ENCODE measurements at regions not wholly inside any gene's neighbourhood (a gene's known extent, or its start where the extent isn't known, plus 50 kb on each side); places are given as distances from the start of the nearest gene placed in this dataset.
"Not testable (repeated sequence)": the region's sequence is repeated elsewhere in the genome, so short reads cannot be mapped to it uniquely, and the experiment has no call there.

DNA sequence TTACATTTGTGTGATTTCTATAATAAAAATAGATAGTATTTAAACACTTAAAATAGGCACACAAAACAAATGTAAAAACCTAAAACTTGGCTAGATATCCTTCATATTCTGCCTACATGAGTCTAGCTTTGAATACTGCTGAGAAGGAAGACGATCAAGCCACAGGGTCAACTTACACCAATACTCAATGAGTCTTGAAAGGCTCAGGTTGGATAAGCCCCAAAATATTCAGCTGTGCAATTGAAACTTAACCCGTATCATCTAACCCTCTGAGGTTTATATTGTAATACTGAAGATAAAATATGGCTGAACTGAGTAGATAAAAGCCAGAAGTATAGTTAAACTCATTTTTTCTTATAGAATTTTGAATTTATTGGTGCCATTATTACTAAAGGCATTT lies 313.0 kb upstream of the NRXN1 start:
- no peak for DNase-seq

DNA sequence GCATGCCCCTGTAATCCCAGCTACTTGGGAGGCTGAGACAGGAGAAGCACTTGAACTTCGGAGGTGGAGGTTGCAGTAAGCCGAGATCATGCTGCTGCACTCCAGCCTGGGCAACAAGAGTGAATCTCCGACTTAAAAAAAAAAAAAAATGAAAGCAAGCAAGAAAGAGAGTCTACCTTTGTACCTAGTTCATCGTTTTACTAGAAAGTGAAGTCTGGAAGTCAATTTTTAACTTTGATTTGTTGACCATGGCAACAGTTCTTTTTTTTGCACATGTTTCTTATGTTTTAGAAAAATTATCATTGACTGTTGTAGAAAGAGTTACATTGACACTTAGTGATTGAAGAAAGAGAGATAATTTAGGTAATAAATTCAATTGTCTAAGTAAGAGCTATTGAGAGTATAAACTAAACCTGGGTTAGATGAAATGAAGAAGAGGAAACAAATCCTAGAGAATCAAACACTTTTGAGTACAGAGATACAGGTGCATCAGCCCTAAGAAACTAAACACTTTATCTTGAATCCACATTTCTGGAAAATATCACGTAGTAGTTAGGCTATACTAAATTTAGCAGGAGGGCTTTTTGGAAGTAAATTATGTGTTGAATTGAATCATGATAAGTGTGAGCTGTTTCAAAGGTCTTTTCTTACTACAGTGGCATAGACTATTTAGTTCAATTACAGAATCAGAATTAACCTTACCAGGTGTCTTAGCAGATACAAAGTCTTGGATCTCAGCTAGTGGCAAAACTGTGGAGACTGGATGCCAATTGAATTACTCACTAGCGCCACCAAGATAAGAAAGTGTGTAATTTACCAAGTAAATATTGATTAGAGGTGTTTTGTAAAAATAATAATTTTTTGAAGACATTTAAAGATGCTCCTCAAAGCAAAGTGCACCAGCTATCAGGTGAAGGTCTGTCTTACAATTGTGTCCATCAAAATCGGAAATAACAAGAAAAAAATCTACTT lies 303.4 kb upstream of the NRXN1 start:
- DNase-seq, result no peak

DNA sequence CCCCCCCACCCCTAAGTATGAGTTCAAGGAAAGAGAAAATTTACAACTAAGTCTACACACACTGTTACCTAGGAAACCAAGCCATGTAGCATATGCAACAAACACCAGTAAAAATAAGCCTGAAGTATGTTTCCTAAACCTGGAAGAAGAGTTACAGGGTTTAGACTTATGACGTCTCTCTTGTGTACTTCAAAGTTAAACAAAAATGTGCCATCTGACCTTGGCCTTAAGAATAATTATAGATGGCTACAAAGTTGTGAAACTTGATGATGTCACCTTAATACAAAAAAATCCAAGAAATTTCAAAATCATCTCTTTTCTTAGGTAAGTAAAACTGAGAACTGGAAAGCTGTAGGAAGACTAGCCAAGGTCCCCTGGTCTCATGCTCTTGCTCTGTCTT lies 297.6 kb upstream of the NRXN1 start:
- DNase-seq, result no peak

DNA sequence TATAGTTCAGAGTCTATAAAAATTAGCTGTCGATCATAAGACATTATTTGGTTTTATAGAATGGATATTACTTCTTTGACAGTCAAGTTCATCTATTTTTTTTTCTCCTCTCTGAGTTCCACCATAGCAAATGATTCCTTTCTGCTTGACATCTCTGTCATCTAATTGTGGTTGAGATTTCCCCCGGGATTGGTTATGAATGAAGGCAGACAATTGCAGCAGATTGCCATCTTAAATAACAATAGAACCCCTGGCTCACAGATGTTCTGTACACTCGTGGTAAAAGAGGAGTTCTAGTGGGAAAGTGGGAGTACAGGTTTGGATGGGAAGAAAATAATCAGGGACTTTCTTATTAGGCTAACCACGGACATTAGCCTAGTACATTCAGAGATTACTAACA lies 292.1 kb upstream of the NRXN1 start:
- no peak for DNase-seq

DNA sequence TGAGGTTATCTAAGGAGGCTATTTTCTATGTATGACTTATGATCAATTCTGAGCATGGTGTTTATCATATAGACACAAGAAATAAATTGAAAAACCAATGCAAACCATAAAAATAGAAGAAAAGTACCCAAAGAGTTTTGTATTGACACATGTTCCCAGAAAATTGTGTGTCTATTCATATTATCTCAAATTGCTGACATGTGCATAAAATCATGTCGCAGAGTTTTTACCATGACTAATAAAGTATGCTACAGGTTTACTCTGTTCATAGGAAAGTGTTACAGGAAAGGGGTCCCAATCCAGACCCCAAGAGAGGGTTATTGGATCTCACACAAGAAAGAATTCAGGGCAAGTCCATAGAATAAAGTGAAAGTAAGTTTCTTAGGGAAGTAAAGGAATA lies 290.7 kb upstream of the NRXN1 start:
- no peak for DNase-seq

DNA sequence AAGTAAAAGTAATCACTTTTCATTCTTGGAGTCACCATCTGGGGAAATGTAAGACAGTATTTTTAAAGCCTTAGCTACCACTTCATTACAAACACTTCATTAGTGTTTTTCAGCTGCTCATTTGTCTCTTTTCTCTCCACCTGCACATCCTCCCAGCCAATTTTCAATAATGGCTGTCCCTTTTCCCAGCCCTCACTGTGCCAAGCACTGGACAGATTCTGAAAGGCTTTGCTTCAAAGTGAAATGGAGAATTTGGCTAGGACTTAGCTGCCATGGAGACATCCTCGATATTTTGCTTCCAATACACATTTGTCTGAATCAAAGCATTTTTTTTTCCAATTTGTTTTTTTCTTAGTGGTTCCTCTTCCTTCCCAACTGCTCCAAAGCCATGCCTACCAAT lies 272.4 kb upstream of the NRXN1 start:
- no peak for DNase-seq

DNA sequence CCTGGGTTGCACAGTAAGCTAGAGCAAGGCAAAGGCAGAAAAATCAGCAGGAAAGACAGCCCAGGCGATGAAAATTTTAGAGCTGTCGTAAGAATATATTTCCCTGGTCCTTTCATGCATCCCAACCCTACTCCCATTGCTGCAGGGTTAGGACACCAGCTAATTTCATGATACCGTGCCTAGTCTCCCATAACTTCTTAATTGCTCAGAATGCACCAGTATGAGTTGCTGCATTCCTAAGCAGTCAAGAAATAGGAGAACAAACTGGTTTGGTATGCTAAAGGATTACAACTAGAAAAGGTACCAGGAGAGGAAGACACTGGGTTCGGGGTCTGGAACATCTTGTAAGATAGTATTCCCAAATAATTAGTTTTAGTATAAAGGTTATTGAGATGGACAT lies 269.4 kb upstream of the NRXN1 start:
- DNase-seq, result no peak

DNA sequence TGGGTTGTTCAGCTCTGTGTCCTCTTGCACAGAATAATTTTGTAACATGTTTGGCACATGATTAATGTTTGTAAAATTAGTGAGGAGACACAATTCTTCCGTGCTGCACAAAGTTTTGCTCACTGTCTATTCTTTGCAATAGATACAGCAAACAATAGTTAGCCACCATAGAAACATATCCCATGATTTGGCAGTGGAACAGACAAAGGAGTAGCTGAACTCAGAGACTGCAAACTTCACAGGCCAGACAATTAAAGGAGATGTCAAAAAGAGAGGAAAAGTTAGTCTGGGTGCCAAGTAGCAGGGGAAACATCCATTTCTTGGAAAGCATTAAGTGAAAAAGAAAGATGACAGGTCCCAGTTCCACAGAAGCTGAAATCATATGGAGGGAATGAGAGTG lies 267.4 kb upstream of the NRXN1 start:
- DNase-seq, result no peak

DNA sequence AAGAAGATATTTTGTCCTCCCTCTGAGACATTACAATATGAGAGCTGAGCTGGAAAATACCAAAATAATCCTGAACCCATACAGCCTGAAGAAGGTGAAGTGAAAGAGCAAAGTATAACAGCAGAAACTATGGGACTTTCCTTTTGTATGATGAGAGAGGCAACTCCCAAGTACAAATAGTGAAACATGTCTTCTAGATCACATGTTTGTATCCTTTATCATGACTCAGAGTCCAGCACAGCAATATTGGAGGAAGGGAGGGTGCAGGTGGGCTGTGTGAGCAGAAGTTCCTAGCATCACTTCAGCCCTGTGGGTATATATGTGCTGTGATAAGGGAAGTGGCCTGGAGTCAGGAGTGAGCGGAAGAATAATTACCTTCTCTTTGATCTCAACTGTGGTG lies 265.6 kb upstream of the NRXN1 start:
- DNase-seq, result no peak

DNA sequence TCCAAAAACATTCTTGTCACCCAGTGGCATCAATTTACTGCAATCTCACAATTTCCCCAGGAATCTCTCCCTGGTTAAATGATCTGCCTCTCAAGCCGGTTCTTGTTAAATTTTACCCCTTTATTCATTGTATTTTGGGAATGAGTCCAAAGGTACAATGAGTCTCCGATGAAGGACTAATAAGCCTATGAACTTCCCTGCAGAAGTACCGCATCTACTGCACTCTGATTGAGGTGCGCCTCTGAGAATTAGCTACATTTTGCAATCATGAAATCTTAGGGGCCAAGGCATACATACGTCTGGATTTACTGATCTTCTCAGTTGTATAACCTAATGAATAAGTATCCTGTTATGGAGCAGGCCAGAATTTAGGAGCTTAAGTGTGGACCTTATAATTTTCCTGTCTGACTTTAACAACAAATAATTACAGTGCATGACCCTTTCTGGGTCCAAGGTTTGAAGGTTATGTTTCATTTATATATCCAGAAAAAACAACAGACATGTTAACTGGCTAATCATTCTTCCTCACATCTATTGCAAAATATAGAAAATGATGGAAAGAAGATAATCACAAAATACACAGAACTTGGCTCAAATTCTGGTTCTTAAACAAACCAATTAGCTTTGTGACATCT lies 261.8 kb upstream of the NRXN1 start:
- DNase-seq, result no peak

DNA sequence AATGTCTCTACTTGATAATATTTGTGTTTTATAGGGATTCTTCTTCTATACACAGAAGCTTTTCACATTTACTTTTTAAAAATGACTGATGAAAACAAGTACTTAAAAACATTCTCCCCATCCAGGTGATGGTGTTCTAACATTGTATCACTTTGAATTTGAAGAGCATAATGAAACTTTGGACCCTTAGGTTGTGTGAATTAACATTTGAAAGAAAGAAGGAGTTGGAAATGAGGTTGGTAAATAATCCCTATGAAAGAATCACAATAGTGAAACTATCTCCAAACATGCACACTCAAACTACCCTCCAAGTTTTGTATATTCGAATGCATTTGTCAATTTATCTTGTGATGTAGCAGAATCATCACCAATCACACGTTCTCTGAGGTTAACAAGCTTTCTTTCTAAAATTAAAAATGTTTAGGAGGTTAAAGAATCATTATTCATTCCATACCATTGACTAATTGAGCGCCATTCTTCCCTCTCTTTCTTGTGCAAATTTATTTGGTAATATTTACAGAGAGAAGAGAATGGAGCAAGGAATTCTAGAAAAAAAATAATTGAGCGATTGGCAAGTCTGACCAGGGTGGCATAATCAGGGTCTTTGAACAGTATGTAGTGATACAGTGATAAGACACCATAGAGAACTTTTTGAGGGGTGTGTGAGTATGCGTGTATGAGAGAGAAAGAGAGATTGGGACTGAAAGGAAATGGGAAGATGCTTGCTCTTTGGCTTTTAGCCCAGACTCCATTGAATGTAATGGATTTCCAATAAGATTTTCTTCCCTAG lies 260.0 kb upstream of the NRXN1 start:
- no peak for DNase-seq

DNA sequence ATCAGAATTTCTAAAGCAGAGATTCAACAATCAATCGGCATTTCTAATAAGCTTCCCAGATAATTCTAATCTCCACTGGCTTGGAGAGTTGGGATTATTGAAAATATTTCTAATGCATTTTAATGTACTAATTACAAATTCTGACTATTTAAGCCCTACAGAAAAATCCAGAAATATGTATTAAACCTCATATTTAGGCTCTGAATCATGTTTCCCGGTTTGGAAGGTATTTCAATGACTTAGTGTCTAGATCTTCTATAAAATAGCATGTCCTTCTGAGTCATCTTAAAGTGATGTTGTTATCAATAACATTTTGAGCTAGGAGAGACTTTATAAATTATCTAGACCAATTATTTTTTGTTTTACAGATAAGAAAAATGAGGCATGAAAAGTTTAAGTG lies 258.8 kb upstream of the NRXN1 start:
- no peak for DNase-seq

DNA sequence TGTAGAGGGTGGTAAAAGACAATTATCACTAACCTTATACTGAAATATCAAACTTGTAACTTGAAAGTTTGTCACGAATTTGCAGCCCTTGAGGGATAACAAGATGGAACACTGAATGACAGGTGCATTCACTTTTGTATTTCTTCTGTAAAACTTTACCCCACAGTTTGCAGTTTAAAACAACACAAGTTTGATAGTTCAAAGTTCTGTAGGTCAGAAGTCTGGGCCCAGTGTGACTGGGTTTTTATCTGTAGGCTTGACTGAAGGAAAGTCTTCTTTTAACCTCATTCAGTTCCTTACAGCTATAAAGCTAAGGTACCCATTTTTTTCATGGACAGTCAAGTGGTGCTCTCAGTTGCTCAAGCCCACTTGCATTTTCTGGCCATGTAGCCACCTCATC lies 257.1 kb upstream of the NRXN1 start:
- no peak for DNase-seq

DNA sequence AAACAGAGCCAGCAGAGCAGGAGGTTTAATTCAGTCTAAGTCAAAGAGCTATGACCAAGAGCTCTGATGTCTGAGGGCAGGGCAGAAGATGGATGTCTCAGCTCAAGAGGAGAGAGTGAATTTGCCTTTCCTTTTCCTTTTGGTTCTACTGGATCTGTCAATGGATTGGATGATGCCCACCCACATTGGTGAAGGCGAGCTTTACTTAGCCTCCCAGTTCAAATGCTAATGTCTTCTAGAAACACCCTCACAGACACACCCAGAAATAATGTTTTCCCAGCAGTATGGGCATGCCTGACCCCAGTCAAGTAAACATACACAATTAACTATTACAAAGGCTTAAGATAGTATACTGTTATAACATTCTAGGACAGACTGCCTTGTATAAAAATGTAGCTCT lies 236.3 kb upstream of the NRXN1 start:
- DNase-seq, result no peak

DNA sequence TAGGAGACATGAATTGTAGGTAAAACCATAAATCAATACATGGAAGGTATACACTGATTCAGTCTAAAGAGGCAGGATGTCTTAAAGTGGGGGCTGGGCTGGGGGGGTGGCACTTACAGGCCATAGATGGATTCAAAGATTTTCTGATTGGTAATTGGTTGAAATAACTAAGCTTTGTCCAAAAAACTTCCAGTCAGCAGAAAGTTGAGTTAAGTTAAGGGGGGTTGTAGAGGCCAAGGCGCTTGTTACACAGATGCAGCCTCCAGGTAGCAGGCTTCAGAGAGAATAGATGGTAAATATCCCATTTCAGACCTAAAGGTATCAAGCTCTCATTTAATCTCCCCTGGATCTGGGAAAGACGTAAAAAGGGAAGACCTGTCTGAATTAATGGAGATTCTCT lies 233.6 kb upstream of the NRXN1 start:
- no peak for DNase-seq

DNA sequence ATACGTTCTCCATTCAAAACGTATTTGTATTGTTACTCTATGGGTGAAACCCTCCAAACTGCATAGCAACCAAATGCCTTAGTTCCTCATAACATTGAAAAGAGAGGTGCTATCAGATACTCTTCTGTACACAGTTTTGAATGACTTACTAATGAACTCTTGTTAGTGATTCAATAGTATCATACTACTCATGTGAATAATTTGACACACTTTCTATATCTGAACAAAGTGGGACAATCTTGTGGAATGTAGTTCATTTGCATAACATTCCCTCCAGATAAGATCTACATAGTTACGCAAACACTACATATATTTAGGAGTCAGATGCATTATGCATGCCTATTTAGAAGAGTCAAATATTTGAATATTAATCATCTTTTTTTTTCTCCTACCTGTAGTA lies 232.0 kb upstream of the NRXN1 start:
- DNase-seq, result no peak

DNA sequence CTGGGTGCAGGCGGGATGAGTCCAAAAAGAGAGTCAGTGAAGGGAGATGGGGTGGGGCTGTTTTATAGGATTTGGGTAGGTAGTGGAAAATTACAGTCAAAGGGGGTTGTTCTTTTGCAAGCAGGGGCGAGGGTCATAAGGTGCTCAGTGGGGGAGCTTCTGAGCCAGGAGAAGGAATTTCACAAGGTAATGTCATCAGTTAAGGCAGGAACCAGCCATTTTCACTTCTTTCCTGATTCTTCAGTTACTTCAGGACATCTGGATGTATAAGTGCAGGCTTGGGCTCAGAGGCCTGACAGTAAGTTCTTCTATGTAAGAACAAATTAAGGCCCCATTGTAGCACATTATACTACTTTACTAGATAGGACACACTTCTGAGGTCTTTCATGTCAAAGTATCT lies 231.2 kb upstream of the NRXN1 start:
- not testable (repeated sequence) for DNase-seq

DNA sequence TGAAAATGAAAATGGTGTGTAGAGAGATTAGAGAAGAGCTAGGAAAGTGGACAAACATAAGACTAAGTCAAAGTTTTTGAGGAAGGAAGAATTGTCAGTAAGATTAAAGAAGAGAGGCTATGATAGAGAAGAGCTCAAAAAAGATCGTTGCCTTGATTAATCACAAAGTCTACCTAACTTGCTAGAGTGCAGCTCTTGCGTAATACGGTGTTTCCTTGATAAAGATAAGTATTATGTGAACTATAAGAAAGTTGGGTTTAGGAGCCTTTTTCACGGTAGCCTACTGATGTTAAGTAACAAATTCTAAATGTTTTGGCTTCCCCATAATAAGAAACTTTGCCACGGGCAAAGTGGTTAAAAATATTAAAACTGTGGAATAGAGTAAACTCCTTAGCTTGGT lies 226.4 kb upstream of the NRXN1 start:
- DNase-seq, result no peak

DNA sequence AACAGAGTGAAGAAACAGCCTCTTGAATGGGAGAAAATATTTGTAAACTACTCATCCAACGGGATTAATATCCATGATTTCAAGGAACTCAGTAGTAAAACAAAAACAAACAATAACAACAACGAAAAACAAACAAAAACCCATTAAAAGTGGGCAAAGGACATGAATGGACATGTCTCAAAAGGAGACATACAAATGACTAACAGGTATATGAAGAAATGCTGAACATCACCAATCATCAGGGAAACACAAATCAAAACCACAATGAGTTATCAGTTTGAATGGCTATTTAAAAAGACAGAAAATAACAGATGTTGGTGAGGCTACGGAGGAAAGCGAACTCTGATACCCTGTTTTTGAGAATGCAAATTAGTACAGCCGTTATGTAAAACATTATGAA lies 224.8 kb upstream of the NRXN1 start:
- DNase-seq, result peak; percentile 29

DNA sequence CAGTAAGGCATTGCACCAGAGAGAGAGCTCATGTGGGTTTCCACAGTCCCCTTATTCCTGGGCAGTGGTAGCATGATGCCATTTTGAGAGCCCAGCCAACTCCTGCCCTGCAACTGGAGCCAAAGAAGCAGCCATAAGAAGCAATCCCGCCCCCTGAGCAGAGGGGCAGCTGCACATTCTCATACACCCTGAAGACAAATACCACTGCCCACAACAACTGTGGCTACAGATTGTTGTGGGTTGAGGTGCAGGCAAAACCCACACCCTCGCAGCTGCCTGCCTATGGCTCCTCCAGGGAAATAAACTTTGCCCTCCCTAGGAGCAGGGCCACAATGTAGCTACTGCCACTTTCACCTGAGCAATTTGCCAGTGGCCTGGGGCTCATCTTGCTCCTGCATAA lies 219.4 kb upstream of the NRXN1 start:
- no peak for DNase-seq

DNA sequence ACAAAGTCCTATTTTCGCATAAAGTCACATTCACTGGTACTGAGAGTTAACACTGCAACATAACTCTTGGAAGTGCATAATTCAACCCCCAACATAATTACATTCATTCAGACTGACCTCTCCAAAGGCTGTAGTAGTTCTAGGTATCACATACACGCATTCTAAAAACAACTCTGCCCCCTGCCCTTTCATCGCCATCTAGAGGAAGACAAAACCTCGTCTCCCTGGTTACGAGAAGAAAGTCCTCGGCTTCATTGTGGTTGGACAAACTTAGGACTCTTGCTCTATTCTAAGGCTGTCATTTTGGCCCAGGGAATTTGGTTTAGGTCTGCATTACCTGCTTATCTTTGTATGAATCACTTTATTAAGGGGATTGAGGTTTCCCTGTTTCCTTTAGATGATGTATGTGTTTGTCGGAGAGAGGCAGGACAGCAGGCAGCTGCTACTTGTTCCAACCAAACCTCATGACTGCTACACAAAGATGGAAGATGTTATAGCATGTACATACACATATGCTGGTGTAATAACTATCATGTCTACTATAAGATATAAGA lies 215.4 kb upstream of the NRXN1 start:
- no peak for DNase-seq

DNA sequence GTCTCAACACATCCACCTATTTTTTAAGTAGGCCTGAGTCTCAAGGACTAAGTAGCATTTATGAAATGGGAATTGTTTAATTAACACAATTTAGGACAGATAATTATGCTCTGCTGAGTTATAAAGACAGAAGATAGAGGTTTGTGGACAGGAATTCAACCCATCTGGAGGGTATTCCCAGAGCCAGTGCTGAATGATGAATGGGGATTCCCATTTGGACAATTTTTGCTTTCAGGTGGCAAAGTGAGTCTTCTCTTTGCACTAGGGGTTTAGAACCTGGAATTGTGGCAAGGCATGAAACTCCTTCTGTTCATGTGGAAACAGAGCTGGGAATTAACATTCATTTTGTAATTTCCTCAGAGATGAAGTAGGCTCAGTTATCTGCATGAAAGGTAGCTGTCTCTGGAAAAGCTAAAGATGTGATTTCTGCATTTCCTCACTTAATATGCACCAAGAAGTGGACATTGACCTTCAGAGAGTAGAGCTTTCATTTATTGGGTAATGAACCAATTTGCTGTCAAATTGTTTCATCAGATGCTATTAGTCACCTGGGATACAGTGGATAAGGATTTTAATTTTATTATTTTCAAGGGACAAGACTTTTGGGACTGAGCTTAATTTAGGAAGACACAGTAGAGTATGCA lies 212.1 kb upstream of the NRXN1 start:
- DNase-seq, result no peak
